ENCODE measurements at regions not wholly inside any gene's neighbourhood (a gene's known extent, or its start where the extent isn't known, plus 50 kb on each side); places are given as distances from the start of the nearest gene placed in this dataset.
A peak's percentile ranks its signal among the peaks of the same experiment; 100 is the strongest.

- no peak for DNase-seq
Measured at GRCh38 chr3:161555320-161555719, 58.7 kb downstream of the OTOL1 start.

DNA sequence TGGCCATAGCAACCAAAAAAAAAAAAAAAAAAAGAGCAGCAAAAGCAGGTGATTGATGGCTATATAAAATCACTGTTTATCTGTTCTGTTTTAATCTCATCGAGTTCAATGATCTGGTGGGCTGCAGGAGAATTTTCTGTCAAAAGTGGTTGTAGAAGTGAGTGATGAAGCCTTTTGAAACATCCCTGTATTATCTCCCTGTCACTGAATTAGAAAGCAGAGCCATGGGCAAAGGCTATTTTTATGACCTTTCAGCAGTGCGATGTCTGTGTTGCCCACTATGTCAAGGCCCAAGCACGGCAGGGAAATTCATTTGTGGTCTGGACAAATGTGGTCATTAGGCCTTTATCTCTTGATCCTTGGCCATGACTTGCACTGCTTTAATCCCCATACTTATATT lies 59.9 kb downstream of the OTOL1 start:
- no peak for DNase-seq

- no peak for DNase-seq
Measured at GRCh38 chr3:161556941-161557340, 60.3 kb downstream of the OTOL1 start.

GRCh38 chr3:161557445-161558150 lies 61.0 kb downstream of the OTOL1 start:
- no peak for DNase-seq

GRCh38 chr3:161558236-161558635 lies 61.6 kb downstream of the OTOL1 start:
- DNase-seq, result no peak

- peak; percentile 2 for DNase-seq
Measured at GRCh38 chr3:161559177-161559998, 62.8 kb downstream of the OTOL1 start.

GRCh38 chr3:161560008-161560637 lies 63.5 kb downstream of the OTOL1 start:
- DNase-seq, result peak; percentile 17

- DNase-seq, result no peak
Measured at GRCh38 chr3:161567577-161568361, 71.2 kb downstream of the OTOL1 start.

GRCh38 chr3:161568671-161569070 lies 72.1 kb downstream of the OTOL1 start:
- DNase-seq, result no peak

DNA sequence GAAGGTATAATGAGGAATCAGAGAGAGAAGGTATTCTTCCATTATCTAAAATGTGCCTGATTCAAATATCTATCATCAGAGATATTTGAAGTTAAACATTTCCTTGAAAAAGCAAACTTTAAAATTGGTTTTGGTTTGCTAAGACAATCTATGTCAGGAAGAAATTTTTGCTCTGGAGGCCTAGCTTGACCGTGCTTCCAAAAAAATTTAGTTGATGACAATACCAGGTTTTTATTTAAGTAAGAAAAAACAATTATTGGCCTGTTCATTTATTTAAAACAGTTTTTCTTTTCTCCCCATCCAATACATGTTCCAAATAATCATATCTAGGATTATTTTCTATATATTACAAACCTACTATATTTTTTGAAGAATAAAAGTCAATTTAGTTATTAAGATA lies 75.3 kb downstream of the OTOL1 start:
- no peak for DNase-seq

GRCh38 chr3:161573136-161573535 lies 76.5 kb downstream of the OTOL1 start:
- no peak for DNase-seq

- DNase-seq, result no peak
Measured at GRCh38 chr3:161575901-161576300, 79.3 kb downstream of the OTOL1 start.

DNA sequence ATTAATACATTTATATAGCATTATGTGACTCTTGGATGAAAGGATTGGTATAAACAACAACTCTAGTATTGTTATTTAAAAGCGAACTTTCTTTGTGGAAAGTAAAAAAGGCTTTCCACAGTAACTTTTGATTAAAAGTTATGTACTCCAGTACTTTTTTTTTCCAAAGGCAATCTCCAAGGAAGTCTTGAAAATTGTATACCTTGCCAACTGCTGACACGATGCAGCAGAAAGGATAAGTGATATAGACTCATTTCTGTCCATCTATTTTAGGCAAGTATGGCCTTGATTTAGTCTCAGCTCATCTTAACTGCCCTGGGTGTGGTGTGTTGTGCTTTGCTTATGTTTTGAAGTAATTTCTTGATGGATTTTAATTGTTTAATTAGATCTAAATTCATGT lies 79.7 kb downstream of the OTOL1 start:
- DNase-seq, result no peak

DNA sequence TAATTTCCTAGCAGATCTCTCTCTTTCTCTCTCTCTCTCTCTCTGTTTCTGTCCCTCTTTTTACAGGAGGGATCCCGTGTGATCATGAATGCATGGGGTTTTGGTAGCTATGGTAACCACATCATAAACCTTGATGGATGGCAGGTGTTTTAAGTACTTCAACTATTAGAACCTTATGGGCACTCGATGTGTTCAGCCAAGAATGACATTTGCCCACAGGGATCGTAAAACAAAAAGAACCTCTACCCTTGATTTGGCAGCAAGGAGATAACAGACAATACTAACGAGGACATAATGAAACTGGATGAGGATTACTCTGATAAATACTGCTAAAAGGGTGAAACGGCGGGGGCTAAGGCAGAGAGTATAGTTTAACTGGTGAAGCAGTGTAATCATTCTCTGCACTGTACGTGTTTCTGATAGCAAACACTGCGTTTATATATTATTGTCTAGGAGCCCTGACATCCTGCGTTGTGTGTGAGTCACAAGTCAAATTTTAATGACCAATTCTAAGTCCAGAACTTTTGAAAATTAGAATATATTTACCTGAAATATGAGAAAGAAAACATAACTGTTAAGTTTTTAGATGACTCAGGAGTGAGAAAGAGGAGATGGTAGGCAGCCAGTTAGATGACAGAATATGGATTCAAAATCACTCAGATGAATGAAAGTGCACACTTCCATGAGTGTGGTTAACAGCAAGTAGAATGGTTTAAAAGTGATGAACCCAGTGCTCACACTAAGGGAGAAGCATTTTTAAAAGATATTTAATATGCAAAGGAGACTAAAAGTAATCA lies 80.3 kb downstream of the OTOL1 start:
- no peak for DNase-seq

DNA sequence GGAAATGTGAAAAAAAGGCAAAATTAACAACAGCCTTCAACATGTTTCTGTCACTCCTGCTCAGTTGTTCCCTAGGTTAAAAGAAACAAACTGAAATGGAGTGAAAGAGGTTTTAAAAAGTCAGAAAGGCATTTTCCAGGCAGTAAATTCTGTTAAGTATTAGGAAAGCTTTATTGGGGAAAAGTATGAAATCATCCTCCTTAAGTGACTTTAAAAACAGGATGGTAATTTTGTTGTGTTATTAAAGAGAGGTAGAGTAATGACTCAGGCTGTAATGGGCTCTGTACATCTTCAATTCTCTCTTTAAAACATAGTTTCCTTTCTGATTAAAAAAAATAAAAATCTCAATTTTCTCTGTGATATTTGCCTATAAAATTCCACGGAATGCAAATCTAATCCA lies 81.1 kb downstream of the OTOL1 start:
- DNase-seq, result no peak

- no peak for DNase-seq
Measured at GRCh38 chr3:161579395-161580126, 83.0 kb downstream of the OTOL1 start.

DNA sequence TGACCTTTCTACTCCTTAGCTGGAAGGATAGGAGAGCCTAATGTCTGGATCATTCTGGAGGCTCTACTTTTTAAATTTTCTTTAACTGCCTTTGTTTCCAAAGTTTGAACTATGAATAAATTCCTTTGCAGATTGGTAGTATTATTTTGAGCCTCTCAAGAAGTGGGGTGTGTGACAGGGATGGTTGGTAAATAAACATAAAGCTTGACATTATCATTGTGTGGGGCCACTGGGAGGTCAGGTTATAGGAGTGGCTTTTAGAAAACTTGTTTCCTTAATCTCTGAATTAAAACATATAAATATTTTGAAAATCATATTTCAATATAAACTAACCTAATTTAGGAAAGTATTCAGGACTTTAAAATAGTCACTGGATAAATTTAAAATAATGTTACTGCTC lies 89.3 kb downstream of the OTOL1 start:
- no peak for DNase-seq

- no peak for DNase-seq
Measured at GRCh38 chr3:161586556-161587235, 90.1 kb downstream of the OTOL1 start.

DNA sequence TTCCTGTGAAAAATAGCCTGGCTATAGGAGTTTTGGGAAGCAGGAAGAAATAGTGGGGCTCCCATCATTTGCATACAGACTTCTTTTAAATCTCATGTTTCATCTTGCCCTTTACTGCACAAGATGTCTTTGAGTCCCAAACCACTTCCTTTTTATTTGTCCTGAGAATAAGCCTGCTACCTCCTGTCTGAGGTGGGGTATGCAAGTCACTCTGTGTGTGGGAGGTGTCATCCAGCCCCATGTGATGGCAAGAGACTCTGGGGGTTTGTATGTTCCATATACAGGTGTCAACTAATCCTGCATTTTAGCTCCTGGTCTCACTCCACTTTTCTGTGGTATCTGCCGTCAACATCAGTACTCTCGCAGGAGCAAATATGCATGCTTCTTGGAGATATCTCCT lies 102.0 kb downstream of the OTOL1 start:
- no peak for DNase-seq

GRCh38 chr3:161599697-161600096 lies 103.1 kb downstream of the OTOL1 start:
- DNase-seq, result no peak

GRCh38 chr3:161600173-161600572 lies 103.6 kb downstream of the OTOL1 start:
- no peak for DNase-seq

All from inflammatory macrophage treated with lipopolysaccharide for 4 hours (primary cell).